ENCODE measurements at regions not wholly inside any gene's neighbourhood (a gene's known extent, or its start where the extent isn't known, plus 50 kb on each side); places are given as distances from the start of the nearest gene placed in this dataset.

DNA sequence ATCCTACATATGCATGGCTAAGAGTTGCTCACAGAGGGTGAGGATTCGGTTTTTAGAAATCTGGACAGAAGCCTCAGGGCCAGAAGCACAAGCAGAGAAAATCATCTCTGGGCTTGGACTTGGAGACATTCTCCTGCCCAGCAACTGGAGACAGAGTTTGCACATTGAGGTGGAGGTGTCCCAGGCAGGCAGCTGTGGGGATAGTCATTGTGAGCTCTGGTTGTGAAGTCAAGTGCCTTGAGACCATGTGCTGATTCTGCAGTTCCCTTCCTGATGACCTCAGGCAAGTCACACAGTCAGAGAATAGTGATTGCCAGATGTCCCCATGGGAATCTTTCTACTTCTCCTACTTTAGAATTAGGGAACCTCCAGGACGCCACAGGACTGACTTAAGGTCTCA lies 108.4 kb upstream of the LDAH start:
- no peaks in the 10 kb centered on the region for H3K4me1 ChIP-seq (ENCODE audit: control insufficient read depth in 3 of 3, insufficient read depth in 3 of 3, low read length in 3 of 3)
- no peaks in the 10 kb centered on the region for H3K27me3 ChIP-seq (ENCODE audit: control insufficient read depth in 3 of 3, insufficient read depth in 3 of 3, low read length in 3 of 3)
- peaks cover 0 to 5% (median 0%) of the 10 kb centered on the region in 3 donors for H3K9me3 ChIP-seq (ENCODE audit: control insufficient read depth in 3 of 3, low read length in 3 of 3)
- H3K9ac ChIP-seq (ENCODE audit: low read depth in 1 of 3, low read length in 3 of 3), result no peak overlapping the region
- no peak overlapping the region for H3K4me3 ChIP-seq (ENCODE audit: low read length in 3 of 3)
- no peak overlapping the region for H3K27ac ChIP-seq (ENCODE audit: low read depth, low read length)
- no peaks in the 10 kb centered on the region for H3K36me3 ChIP-seq (ENCODE audit: control insufficient read depth in 3 of 3, insufficient read depth in 3 of 3, low read length in 3 of 3)

DNA sequence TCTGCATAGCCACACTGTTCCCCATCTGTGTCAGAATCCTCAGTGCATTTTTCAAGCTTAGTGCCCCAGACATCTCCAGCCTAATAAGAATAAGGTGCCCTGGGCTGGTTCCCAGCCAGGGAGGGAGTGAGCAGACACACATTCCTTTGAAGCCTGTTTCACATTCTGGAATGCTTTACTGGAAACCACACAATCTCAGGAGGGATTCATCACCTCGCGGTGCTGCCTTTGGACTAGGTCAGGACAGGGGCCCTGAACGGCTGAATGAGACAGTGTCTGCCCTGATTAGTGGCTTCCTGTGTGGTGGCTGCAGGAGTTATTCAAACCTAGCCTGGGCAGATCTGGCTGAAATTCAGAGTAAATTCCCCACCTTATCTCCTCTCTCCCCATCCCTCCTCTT lies 108.0 kb upstream of the LDAH start:
- Histone ChIP-seq H3K9me3 (ENCODE audit: control insufficient read depth in 3 of 3, low read length in 3 of 3) (peaks cover 0 to 5% (median 0%) of the 10 kb centered on the region in 3 donors), H3K9ac (ENCODE audit: low read depth in 1 of 3, low read length in 3 of 3) (no peak overlapping the region), H3K4me1 (ENCODE audit: control insufficient read depth in 3 of 3, insufficient read depth in 3 of 3, low read length in 3 of 3) (no peaks in the 10 kb centered on the region), H3K27ac (ENCODE audit: low read depth, low read length) (no peak overlapping the region), H3K27me3 (ENCODE audit: control insufficient read depth in 3 of 3, insufficient read depth in 3 of 3, low read length in 3 of 3) (no peaks in the 10 kb centered on the region), H3K4me3 (ENCODE audit: low read length in 3 of 3) (no peak overlapping the region), H3K36me3 (ENCODE audit: control insufficient read depth in 3 of 3, insufficient read depth in 3 of 3, low read length in 3 of 3) (no peaks in the 10 kb centered on the region)

DNA sequence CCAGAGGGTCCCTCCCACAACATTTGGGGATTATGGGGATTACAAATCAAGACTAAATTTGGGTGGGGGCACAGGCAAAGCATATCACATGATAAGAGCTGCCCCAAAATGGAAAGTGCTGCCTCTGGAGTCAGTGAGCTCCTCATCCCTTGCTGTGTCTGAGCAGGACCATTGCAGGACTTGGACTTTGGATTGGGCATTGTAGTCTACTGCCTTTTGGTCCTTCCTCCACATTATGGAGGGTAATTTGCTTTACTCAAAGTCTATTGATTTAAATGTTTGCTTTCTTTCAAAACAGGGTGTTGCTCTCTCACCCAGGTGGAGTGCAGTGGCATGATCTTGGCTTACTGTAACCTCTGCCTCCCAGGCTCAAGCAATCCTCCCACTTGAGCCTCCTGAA lies 106.8 kb upstream of the LDAH start:
- H3K4me3 ChIP-seq (ENCODE audit: low read length in 3 of 3), result no peak overlapping the region
- H3K36me3 ChIP-seq (ENCODE audit: control insufficient read depth in 3 of 3, insufficient read depth in 3 of 3, low read length in 3 of 3), result no peaks in the 10 kb centered on the region
- H3K4me1 ChIP-seq (ENCODE audit: control insufficient read depth in 3 of 3, insufficient read depth in 3 of 3, low read length in 3 of 3), result no peaks in the 10 kb centered on the region
- no peak overlapping the region for H3K9ac ChIP-seq (ENCODE audit: low read depth in 1 of 3, low read length in 3 of 3)
- peaks cover 0 to 5% (median 0%) of the 10 kb centered on the region in 3 donors for H3K9me3 ChIP-seq (ENCODE audit: control insufficient read depth in 3 of 3, low read length in 3 of 3)
- no peak overlapping the region for H3K27ac ChIP-seq (ENCODE audit: low read depth, low read length)
- H3K27me3 ChIP-seq (ENCODE audit: control insufficient read depth in 3 of 3, insufficient read depth in 3 of 3, low read length in 3 of 3), result peaks cover 0 to 3% (median 0%) of the 10 kb centered on the region in 3 donors

DNA sequence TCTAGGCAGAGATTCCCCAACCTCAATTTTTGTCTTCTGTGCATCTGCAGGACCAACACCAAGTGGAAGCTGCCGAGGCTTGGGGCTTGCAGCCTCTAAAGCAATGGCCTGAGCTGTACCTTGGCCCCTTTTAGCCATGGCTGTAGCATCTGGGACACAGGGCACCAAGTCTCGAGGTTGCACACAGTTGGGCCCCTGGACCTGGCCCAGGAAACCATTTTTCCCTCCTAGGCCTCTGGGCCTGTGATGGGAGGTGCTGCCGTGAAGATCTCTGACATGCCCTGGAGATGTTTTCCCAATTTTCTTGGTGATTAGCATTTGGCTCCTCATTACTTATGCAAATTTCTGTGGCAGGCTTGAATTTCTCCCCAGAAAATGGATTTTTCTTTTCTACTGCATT lies 105.7 kb upstream of the LDAH start:
- H3K4me3 ChIP-seq (ENCODE audit: low read length in 3 of 3), result no peak overlapping the region
- no peak overlapping the region for H3K27ac ChIP-seq (ENCODE audit: low read depth, low read length)
- no peaks in the 10 kb centered on the region for H3K4me1 ChIP-seq (ENCODE audit: control insufficient read depth in 3 of 3, insufficient read depth in 3 of 3, low read length in 3 of 3)
- H3K9ac ChIP-seq (ENCODE audit: low read depth in 1 of 3, low read length in 3 of 3), result no peak overlapping the region
- H3K27me3 ChIP-seq (ENCODE audit: control insufficient read depth in 3 of 3, insufficient read depth in 3 of 3, low read length in 3 of 3), result peaks cover 0 to 3% (median 0%) of the 10 kb centered on the region in 3 donors
- peaks cover 0 to 5% (median 0%) of the 10 kb centered on the region in 3 donors for H3K9me3 ChIP-seq (ENCODE audit: control insufficient read depth in 3 of 3, low read length in 3 of 3)
- no peaks in the 10 kb centered on the region for H3K36me3 ChIP-seq (ENCODE audit: control insufficient read depth in 3 of 3, insufficient read depth in 3 of 3, low read length in 3 of 3)

DNA sequence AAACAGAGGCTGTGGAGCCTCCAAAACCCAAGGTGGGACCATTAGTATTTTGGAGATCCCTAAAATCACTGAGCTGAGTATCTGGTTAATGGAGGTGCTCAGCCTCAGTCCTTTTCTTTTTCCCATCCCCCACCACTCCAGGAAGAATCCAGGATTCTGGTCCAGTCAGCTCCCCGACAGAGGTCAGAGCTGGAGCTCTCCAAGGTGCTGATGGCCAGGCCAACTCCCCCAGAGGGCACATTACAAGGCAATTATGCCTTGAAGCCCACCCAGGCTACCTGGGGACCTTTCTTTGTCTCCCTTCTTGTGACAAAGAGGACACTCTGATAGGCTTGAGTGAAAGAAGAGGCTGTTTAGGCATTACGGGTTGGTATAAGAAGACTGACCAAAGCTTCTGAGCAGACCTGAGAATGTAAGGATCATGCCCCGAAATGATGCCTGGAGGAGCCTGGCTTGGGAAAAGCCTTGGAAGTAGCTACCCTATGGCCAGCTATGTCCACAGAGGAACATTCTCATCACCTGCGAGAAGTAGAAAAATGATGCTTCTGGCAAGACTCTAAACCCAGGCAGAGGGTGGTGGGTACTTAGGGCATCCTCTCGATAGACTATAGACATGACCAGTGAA lies 102.5 kb upstream of the LDAH start:
- Histone ChIP-seq H3K4me1 (ENCODE audit: control insufficient read depth in 3 of 3, insufficient read depth in 3 of 3, low read length in 3 of 3) (no peaks in the 10 kb centered on the region), H3K9me3 (ENCODE audit: control insufficient read depth in 3 of 3, low read length in 3 of 3) (peaks cover 0 to 5% (median 0%) of the 10 kb centered on the region in 3 donors), H3K4me3 (ENCODE audit: low read length in 3 of 3) (no peak overlapping the region), H3K9ac (ENCODE audit: low read depth in 1 of 3, low read length in 3 of 3) (no peak overlapping the region), H3K36me3 (ENCODE audit: control insufficient read depth in 3 of 3, insufficient read depth in 3 of 3, low read length in 3 of 3) (no peaks in the 10 kb centered on the region), H3K27ac (ENCODE audit: low read depth, low read length) (no peak overlapping the region), H3K27me3 (ENCODE audit: control insufficient read depth in 3 of 3, insufficient read depth in 3 of 3, low read length in 3 of 3) (peaks cover 0 to 12% (median 0%) of the 10 kb centered on the region in 3 donors)

DNA sequence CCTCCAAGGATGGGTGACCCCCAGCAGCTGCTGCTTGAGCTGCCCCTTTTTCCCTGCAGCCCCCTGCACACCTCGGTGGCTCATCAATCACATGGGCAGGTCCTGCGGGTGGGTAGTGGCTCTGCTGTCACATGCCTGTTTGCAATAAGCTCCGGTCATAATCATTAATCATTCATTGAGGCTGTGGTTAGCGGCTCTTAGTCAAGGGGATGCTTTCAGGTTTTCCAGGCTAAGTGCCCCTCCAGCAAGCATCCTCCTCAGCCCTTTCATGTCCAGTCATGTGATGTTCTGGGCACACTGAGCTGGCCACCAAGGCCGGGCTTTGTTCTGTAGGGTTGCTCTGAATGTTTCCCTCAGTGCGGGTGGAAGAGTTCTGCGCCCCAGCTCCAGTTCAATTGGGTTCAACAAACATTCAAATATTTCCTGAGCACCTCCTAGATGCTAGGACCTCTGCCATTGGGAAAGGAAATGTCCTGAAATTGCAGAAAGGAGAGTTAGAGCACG lies 96.4 kb upstream of the LDAH start:
- H3K36me3 ChIP-seq (ENCODE audit: control insufficient read depth in 3 of 3, insufficient read depth in 3 of 3, low read length in 3 of 3), result no peaks in the 10 kb centered on the region
- no peaks in the 10 kb centered on the region for H3K9me3 ChIP-seq (ENCODE audit: control insufficient read depth in 3 of 3, low read length in 3 of 3)
- H3K4me3 ChIP-seq (ENCODE audit: low read length in 3 of 3), result no peak overlapping the region
- H3K27me3 ChIP-seq (ENCODE audit: control insufficient read depth in 3 of 3, insufficient read depth in 3 of 3, low read length in 3 of 3), result peaks cover 2 to 44% (median 25%) of the 10 kb centered on the region in 3 donors
- peaks cover 0 to 4% (median 0%) of the 10 kb centered on the region in 3 donors for H3K4me1 ChIP-seq (ENCODE audit: control insufficient read depth in 3 of 3, insufficient read depth in 3 of 3, low read length in 3 of 3)
- H3K9ac ChIP-seq (ENCODE audit: low read depth in 1 of 3, low read length in 3 of 3), result no peak overlapping the region
- H3K27ac ChIP-seq (ENCODE audit: low read depth, low read length), result no peak overlapping the region

- H3K4me3 ChIP-seq (ENCODE audit: low read length in 3 of 3), result no peak overlapping the region
- no peaks in the 10 kb centered on the region for H3K36me3 ChIP-seq (ENCODE audit: control insufficient read depth in 3 of 3, insufficient read depth in 3 of 3, low read length in 3 of 3)
- no peaks in the 10 kb centered on the region for H3K9me3 ChIP-seq (ENCODE audit: control insufficient read depth in 3 of 3, low read length in 3 of 3)
- no peak overlapping the region for H3K9ac ChIP-seq (ENCODE audit: low read depth in 1 of 3, low read length in 3 of 3)
- no peak overlapping the region for H3K27ac ChIP-seq (ENCODE audit: low read depth, low read length)
- H3K4me1 ChIP-seq (ENCODE audit: control insufficient read depth in 3 of 3, insufficient read depth in 3 of 3, low read length in 3 of 3), result peaks cover 0 to 4% (median 0%) of the 10 kb centered on the region in 3 donors
- peaks cover 2 to 44% (median 25%) of the 10 kb centered on the region in 3 donors for H3K27me3 ChIP-seq (ENCODE audit: control insufficient read depth in 3 of 3, insufficient read depth in 3 of 3, low read length in 3 of 3)
These were observed 95.0 kb upstream of the LDAH start for GRCh38 chr2:20917719-20918572.

GRCh38 chr2:20917287-20917660 lies 94.4 kb upstream of the LDAH start:
- H3K4me1 ChIP-seq (ENCODE audit: control insufficient read depth in 3 of 3, insufficient read depth in 3 of 3, low read length in 3 of 3), result peaks cover 0 to 4% (median 0%) of the 10 kb centered on the region in 3 donors
- H3K27me3 ChIP-seq (ENCODE audit: control insufficient read depth in 3 of 3, insufficient read depth in 3 of 3, low read length in 3 of 3), result peaks cover 2 to 44% (median 25%) of the 10 kb centered on the region in 3 donors
- H3K4me3 ChIP-seq (ENCODE audit: low read length in 3 of 3), result no peak overlapping the region
- no peak overlapping the region for H3K27ac ChIP-seq (ENCODE audit: low read depth, low read length)
- H3K9ac ChIP-seq (ENCODE audit: low read depth in 1 of 3, low read length in 3 of 3), result no peak overlapping the region
- no peaks in the 10 kb centered on the region for H3K36me3 ChIP-seq (ENCODE audit: control insufficient read depth in 3 of 3, insufficient read depth in 3 of 3, low read length in 3 of 3)
- H3K9me3 ChIP-seq (ENCODE audit: control insufficient read depth in 3 of 3, low read length in 3 of 3), result no peaks in the 10 kb centered on the region

GRCh38 chr2:20916604-20917286 lies 93.8 kb upstream of the LDAH start:
- no peak overlapping the region for H3K27ac ChIP-seq (ENCODE audit: low read depth, low read length)
- no peak overlapping the region for H3K9ac ChIP-seq (ENCODE audit: low read depth in 1 of 3, low read length in 3 of 3)
- peaks cover 2 to 44% (median 25%) of the 10 kb centered on the region in 3 donors for H3K27me3 ChIP-seq (ENCODE audit: control insufficient read depth in 3 of 3, insufficient read depth in 3 of 3, low read length in 3 of 3)
- H3K9me3 ChIP-seq (ENCODE audit: control insufficient read depth in 3 of 3, low read length in 3 of 3), result no peaks in the 10 kb centered on the region
- H3K4me3 ChIP-seq (ENCODE audit: low read length in 3 of 3), result no peak overlapping the region
- peaks cover 0 to 4% (median 0%) of the 10 kb centered on the region in 3 donors for H3K4me1 ChIP-seq (ENCODE audit: control insufficient read depth in 3 of 3, insufficient read depth in 3 of 3, low read length in 3 of 3)
- H3K36me3 ChIP-seq (ENCODE audit: control insufficient read depth in 3 of 3, insufficient read depth in 3 of 3, low read length in 3 of 3), result no peaks in the 10 kb centered on the region

All from skeletal muscle tissue (tissue), 3 donors.